ENCODE measurements at regions not wholly inside any gene's neighbourhood (a gene's known extent, or its start where the extent isn't known, plus 50 kb on each side); places are given as distances from the start of the nearest gene placed in this dataset.

GRCh38 chr9:27625751-27626150 lies 52.5 kb upstream of the C9orf72 start:
- TF ChIP-seq CTCF (IDR thresholded peaks at IDR 0.05; ENCODE audit: low read depth, low read length, poor library complexity, severe bottlenecking) (no peak), EZH2phosphoT487 (IDR thresholded peaks at IDR 0.05; ENCODE audit: borderline replicate concordance, low read length) (no peak)

Data from DOHH2 (cell line).